Dendritic cell treated with granulocyte-macrophage colony-stimulating factor and Interleukin-4, amounts not matched to agents 40 ng/mL and 50 ng/mL, for 4 days (primary cell): ENCODE measurements at regions not wholly inside any gene's neighbourhood (a gene's known extent, or its start where the extent isn't known, plus 50 kb on each side); places are given as distances from the start of the nearest gene placed in this dataset.

Experiments used
- H3K27ac Mint-ChIP-seq: one replicate; pipeline ENCODE4 v1.8.0; 2022; ENCODE audit warnings: mild to moderate bottlenecking, mixed read lengths
- H3K27me3 Mint-ChIP-seq: one replicate; pipeline ENCODE4 v1.8.0; 2022; ENCODE audit warnings: mild to moderate bottlenecking, mixed read lengths
- H3K36me3 Mint-ChIP-seq: one replicate; pipeline ENCODE4 v1.8.0; 2022; ENCODE audit warnings: low read depth, mixed read lengths
- H3K4me1 Mint-ChIP-seq: one replicate; pipeline ENCODE4 v1.8.0; 2022; ENCODE audit warnings: low read depth, mixed read lengths
- H3K4me3 Mint-ChIP-seq: one replicate; pipeline ENCODE4 v1.8.0; 2022; ENCODE audit warnings: mild to moderate bottlenecking, moderate library complexity, mixed read lengths
- H3K9me3 Mint-ChIP-seq: one replicate; pipeline ENCODE4 v1.8.0; 2022; ENCODE audit warnings: mixed read lengths
- intact Hi-C: fragments of 100-400 bp; cut with micrococcal nuclease; formaldehyde crosslinking; loops from one replicate; pipeline ENCODE4 v1.15.0; 2022

DNA sequence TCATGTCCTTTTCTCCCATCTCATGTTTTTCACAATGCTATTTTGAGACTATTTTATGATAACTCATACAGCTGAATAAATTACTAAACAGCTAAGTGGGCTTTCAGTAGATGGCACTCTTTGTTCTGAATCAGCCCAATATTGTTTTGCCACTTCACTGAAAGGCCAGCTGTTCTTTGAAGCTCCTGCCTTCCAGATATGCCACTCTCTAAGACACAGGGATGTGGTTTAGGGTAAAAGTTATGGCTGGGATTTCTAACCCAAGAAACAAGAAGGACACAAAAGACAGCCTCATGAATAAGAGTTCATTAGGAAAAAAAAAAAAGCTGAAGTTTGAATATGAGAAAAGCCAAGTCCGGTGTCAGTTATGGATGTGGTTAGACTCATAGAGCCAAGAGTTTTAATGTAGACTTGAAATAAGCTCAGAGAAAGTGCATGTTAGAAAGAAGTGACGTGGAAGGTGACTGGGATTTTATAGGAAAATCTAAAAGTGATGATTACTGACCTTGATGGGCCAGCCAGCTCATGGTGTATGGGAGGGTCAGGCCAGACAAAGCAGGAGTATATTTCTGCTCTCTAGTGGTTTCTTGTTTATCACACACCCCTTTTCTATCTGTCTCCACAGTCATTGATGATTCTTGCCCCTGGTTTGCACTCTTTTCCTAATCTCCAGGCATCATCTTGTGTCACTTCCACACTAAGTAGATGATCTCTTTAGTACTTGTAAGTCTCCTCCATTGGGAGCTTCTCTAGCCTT is 488.5 kb downstream of the NR2F1-AS1 start:
- no peaks in the 10 kb centered on the region for H3K4me1 Mint-ChIP-seq
- H3K4me3 Mint-ChIP-seq = no peak overlapping the region

DNA sequence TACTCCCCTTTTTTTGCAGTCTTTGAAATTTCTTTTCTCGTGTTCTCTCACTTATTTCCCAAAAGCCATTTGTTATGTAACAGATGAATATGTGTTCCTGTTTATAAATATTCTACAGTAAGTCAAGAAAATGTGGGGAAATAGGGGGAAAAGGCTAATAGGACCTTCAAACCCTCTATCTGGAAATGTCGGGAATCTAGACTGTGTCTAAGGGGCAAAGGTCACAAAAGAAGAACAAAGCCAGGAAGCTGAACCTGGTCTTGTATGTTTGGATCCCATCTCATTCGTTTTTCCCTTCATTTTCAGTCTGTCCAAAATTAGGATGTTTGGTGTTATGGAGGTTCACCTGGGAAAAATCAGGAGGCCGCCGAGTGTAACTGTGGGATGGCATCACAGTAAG is 490.3 kb downstream of the NR2F1-AS1 start:
- H3K27ac Mint-ChIP-seq = no peak overlapping the region
- H3K36me3 Mint-ChIP-seq = no peaks in the 10 kb centered on the region
- intact Hi-C loops = no loop called here

More for the DNA sequence above, 488.5 kb downstream of the NR2F1-AS1 start:
- intact Hi-C loops = no loop called here
- Mint-ChIP-seq H3K27ac (no peak overlapping the region), H3K36me3 (no peaks in the 10 kb centered on the region), H3K9me3 (peaks cover 12% of the 10 kb centered on the region), H3K27me3 (no peaks in the 10 kb centered on the region)

DNA sequence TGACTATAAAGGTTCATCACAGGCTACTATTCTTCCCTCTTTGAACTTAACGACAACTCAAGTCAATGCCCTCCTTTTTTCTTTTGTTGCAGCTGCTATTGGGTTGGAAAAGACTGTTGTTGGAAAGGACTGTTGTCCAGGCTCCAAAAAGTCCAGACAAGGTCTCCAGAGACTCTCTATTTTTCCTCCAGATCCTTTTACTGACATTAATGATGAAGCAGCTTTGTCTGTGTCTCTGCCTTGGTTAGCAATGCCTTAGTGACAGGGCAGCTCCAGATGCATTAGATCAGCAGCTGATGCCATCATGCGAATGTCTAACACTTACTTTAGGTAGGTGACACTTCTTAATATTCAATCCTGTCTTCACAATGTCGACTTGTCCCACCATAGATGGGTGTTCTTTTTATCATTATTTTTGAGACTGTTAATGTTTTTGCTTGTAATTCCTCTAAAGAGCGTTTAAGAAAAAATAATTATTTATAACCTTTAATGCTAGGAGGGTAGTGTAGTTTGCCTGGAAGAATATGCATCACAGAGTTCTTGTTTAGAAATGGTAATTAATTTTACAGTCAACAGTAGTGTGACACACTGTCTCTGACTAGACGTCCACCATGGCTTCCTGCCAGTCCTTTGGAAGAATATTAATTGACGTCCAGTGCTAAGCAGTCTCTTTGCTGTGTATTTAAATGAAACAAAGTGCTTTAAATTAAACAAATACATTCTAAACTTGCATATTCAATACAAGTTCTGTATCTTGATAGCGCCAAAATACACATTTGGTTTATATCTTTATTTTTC is 492.2 kb downstream of the NR2F1-AS1 start:
- Mint-ChIP-seq H3K27ac (no peak overlapping the region), H3K4me3 (no peak overlapping the region), H3K36me3 (no peaks in the 10 kb centered on the region), H3K27me3 (no peaks in the 10 kb centered on the region), H3K9me3 (peaks cover 12% of the 10 kb centered on the region), H3K4me1 (no peaks in the 10 kb centered on the region)
- intact Hi-C loops = no loop called here

More for the DNA sequence above, 490.3 kb downstream of the NR2F1-AS1 start:
- no peaks in the 10 kb centered on the region for H3K27me3 Mint-ChIP-seq
- no peaks in the 10 kb centered on the region for H3K4me1 Mint-ChIP-seq
- H3K4me3 Mint-ChIP-seq = no peak overlapping the region
- H3K9me3 Mint-ChIP-seq = peaks cover 12% of the 10 kb centered on the region

DNA sequence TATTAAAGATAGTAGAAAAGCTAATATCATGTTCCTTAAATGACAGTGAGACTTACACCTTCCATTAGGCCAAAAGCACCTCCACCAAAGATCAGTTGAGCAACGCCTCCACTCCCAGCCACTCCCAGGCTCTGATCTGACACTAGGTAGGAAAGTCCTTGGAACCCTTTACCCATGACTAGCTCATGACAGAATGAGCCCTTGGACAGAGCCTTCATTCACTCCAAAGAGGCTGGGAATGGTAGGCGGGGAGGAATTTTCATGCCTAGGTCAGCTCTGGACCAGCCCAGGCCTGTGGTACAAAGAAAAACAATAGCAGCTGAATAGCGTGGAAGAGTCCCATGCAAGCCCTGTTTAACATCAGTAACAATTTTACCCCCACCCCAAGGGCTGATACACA is 493.7 kb downstream of the NR2F1-AS1 start:
- H3K4me3 Mint-ChIP-seq = no peak overlapping the region

DNA sequence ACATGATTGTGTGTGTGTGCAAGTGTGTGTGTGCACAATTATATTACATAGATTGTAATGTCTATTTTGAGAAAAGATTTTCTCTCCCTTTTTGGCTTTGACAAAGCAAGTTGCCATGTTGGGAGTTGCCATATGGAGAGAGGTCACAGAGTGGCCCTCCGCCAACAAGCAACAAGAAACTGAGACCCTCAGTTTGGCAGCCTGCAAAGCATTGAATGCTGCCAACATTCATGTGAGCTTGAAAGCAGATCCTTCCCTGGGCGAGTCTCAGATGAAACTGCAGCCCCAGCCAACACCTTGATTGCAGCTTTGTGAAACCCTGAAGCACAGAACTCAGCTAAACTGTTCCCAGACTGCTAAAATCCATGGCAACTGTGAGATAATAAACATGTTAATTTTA is 498.0 kb downstream of the NR2F1-AS1 start:
- no peak overlapping the region for H3K4me3 Mint-ChIP-seq
- H3K4me1 Mint-ChIP-seq = no peaks in the 10 kb centered on the region
- no peaks in the 10 kb centered on the region for H3K9me3 Mint-ChIP-seq
- no peaks in the 10 kb centered on the region for H3K36me3 Mint-ChIP-seq
- H3K27ac Mint-ChIP-seq = no peak overlapping the region
- intact Hi-C loops = no loop called here
- no peaks in the 10 kb centered on the region for H3K27me3 Mint-ChIP-seq

More for the DNA sequence above, 493.7 kb downstream of the NR2F1-AS1 start:
- no peaks in the 10 kb centered on the region for H3K36me3 Mint-ChIP-seq
- H3K4me1 Mint-ChIP-seq = no peaks in the 10 kb centered on the region
- no peaks in the 10 kb centered on the region for H3K27me3 Mint-ChIP-seq
- H3K27ac Mint-ChIP-seq = no peak overlapping the region
- intact Hi-C loops = no loop called here
- H3K9me3 Mint-ChIP-seq = no peaks in the 10 kb centered on the region

DNA sequence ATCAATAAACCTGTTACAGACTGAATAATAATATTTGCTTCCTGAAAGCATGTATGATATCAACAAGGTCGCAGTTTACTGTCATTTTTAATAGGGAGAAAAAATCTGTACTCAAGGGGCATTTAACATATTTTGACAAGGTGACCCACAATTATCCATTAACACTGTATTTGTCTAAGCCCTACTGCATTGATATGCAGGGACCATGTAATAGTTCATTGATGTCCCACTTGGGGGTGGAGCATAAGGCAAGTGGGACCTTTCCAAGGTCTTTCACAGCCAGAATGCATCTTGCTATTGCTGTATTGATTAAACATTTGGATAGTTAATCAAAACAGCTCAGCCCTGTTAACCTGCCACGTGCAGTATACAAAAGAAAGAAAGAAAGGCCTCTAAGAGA is 502.0 kb downstream of the NR2F1-AS1 start:
- Mint-ChIP-seq H3K4me1 (no peaks in the 10 kb centered on the region), H3K27ac (no peak overlapping the region), H3K27me3 (no peaks in the 10 kb centered on the region), H3K36me3 (no peaks in the 10 kb centered on the region), H3K4me3 (no peak overlapping the region), H3K9me3 (no peaks in the 10 kb centered on the region)
- intact Hi-C loops = no loop called here

DNA sequence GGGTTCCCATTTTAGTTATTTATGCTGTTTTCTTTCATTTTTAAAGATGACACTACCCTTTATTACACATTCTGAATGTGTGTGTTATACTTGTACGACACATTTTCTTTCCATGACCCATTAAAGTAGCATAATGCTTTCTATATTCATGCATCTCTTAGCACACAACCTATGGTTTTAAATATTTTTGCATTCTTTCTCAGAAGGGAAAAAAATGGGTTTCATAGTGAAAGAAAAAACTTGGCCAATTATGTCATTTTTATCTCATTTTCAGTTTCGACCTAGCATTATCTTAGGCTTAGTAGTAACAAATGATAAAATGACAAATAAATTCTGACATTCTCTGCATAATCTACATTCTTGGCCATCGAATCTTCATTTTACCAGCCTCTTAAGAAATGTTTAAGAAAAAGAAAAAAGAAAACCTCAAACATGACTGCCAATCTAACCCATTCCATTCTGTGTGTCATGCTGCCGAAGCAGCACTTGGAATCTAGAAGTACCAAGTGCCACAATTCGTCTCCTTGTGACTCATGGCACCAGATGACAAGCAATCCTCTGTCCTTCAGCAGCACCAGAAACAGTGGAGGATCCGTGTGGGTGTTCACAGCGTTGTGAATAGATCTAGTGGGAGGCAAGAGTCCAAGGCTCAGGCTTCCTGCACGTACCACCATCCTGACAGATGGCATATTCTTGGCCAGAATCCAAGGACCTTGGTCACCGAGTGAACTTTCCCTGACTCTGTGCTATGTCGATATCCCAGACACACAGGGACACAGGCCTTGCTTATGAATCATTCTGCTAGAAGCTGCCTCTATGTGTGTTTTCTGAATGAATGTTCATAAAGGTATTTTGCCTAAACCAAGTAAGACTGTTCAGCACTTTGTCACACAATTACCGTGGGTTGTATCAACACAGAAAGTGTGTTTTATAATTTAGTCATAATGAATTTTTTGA is 502.7 kb downstream of the NR2F1-AS1 start:
- intact Hi-C loops = no loop called here
- no peaks in the 10 kb centered on the region for H3K9me3 Mint-ChIP-seq
- H3K4me3 Mint-ChIP-seq = no peak overlapping the region
- no peaks in the 10 kb centered on the region for H3K27me3 Mint-ChIP-seq
- no peaks in the 10 kb centered on the region for H3K36me3 Mint-ChIP-seq
- H3K4me1 Mint-ChIP-seq = no peaks in the 10 kb centered on the region
- H3K27ac Mint-ChIP-seq = no peak overlapping the region

DNA sequence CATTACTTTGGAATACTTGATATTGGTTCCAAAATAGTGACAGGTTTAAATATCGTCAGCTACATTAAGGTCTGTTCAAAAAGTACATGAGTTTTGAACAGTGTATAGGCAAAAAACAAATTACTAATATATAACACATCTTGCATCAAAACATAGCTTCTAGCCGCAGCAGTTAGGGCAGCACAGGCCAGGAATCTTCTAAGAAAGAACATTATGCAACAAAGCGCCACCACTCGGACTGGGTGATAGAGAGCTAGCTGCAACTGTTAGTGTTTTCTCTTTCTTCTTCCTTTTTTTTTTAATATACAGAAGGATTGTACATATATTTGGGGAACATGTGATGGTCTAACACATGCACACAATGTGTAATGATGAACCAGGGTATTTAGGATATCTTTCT is 504.5 kb downstream of the NR2F1-AS1 start:
- Mint-ChIP-seq H3K4me3 (no peak overlapping the region), H3K4me1 (no peaks in the 10 kb centered on the region), H3K9me3 (no peaks in the 10 kb centered on the region), H3K27me3 (no peaks in the 10 kb centered on the region), H3K36me3 (no peaks in the 10 kb centered on the region), H3K27ac (no peak overlapping the region)
- intact Hi-C loops = no loop called here

DNA sequence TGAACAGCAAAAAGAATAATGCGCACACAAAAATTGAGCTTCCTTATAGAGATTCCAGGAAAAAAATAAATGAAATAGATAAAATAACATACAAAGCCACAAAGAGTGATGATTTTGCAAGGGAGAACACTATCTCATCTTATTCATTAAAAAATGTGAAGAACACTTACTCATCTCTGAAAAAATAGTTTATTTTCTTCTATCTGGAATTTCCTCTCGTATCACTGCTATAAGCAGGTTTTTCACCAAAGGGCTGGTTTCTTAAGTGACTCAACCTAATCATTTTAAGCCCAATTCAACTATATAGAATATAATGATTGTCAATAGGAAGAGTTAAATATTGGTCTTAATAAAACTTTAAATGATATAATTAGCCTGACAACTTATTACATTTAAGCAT is 504.9 kb downstream of the NR2F1-AS1 start:
- intact Hi-C loops = no loop called here
- no peaks in the 10 kb centered on the region for H3K27me3 Mint-ChIP-seq
- no peak overlapping the region for H3K27ac Mint-ChIP-seq

DNA sequence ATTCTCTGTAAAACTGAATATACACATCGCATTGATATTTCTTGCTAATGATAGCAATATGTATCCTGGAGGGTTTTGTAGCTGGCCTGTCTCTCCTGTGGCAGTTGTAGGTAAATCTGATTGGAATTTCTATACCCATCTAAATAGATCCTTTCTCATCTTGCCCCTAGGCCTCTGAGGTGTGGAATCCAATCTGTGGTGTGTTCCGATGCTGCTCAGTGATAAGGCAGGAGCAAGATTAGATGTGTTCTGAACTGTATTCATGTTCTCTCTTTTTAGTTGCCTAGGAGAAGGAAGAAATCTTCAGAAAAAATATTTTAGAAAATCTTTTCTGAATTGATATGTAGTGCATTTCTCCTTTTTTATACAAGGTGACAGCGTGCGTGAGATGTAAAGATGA is 507.5 kb downstream of the NR2F1-AS1 start:
- Mint-ChIP-seq H3K27ac (no peak overlapping the region), H3K27me3 (no peaks in the 10 kb centered on the region), H3K4me1 (no peaks in the 10 kb centered on the region), H3K36me3 (no peaks in the 10 kb centered on the region), H3K9me3 (no peaks in the 10 kb centered on the region), H3K4me3 (no peak overlapping the region)
- intact Hi-C loops = no loop called here

More for the DNA sequence above, 504.9 kb downstream of the NR2F1-AS1 start:
- Mint-ChIP-seq H3K36me3 (no peaks in the 10 kb centered on the region), H3K4me3 (no peak overlapping the region), H3K9me3 (no peaks in the 10 kb centered on the region), H3K4me1 (no peaks in the 10 kb centered on the region)

DNA sequence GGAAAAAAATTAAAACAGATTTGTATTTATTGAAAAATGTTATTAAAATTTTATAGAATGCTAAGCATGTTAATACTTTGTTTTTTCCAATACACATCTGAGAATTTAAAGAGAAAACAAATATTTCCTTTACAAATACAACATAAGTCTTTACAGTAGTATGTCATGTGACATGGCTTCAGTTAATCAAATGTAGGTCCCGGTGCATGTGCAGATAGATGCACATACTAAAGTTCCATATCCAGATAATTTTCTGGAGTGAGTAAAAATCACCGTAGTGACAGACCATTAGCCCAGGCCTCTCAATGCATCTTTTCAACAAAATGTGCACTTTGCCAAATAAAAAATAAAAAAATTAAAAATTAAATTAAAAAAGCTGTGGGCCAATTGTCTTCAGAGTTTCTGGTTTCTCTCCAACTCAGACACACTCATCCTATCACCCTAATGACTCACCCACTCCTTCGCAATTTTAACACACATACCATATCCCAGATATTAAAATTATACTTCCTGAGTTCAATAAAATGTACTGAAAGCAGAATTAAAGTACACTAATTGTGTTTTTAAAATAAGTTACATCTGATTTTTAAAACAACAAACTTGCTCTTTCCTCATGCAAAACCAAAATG is 508.1 kb downstream of the NR2F1-AS1 start:
- intact Hi-C loops = no loop called here
- no peaks in the 10 kb centered on the region for H3K9me3 Mint-ChIP-seq
- no peaks in the 10 kb centered on the region for H3K27me3 Mint-ChIP-seq
- H3K4me3 Mint-ChIP-seq = no peak overlapping the region
- H3K36me3 Mint-ChIP-seq = no peaks in the 10 kb centered on the region
- H3K4me1 Mint-ChIP-seq = no peaks in the 10 kb centered on the region
- no peak overlapping the region for H3K27ac Mint-ChIP-seq

DNA sequence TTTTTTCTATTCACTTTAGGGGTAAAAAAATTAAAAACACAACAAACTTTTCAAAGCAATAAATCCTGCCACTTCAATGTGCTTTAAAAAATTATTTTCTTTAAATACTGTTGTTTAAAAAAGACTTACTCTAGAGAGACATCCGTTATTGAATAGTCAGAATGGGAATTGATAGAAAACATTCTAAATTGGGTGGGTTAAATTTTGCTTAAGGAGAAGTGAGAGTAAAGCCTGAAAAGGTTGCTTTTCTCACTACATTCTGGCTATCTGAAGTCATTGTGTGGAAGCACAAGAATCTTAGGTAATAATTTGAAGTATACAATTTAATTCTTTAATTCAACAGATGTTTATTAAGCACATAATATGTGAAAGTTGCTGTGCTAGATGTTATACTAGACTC is 509.3 kb downstream of the NR2F1-AS1 start:
- Mint-ChIP-seq H3K9me3 (no peaks in the 10 kb centered on the region), H3K36me3 (no peaks in the 10 kb centered on the region), H3K27me3 (no peaks in the 10 kb centered on the region), H3K27ac (no peak overlapping the region), H3K4me1 (no peaks in the 10 kb centered on the region), H3K4me3 (no peak overlapping the region)
- intact Hi-C loops = no loop called here

DNA sequence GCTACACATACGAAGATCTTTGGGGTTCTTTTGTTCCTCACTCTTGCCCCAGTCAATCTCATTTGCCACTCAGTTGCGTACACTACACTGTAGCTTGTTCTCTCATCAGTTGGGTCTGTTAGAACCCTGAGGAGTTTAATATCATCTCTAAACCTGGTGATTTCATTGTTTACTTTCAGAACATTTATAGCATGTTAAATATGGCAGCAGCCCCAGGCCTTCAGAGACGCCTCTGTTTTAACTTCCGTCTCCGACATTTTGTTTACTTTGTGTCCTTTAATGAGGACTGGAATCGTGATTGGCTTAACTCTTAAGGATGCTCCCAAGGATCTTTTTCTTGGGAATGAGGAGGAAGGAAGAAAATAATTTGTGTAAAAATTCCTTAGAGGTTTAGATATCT is 510.1 kb downstream of the NR2F1-AS1 start:
- Mint-ChIP-seq H3K36me3 (no peaks in the 10 kb centered on the region), H3K4me3 (no peak overlapping the region), H3K27me3 (no peaks in the 10 kb centered on the region), H3K9me3 (no peaks in the 10 kb centered on the region), H3K4me1 (no peaks in the 10 kb centered on the region), H3K27ac (no peak overlapping the region)
- intact Hi-C loops = no loop called here
